Neuronal stem cell (in vitro differentiated cells): ENCODE measurements at regions not wholly inside any gene's neighbourhood (a gene's known extent, or its start where the extent isn't known, plus 50 kb on each side); places are given as distances from the start of the nearest gene placed in this dataset.

Source experiments
- DNase-seq: peaks from one replicate; pipeline ENCODE4 v3.0.0-alpha.2; 2013; ENCODE audit warnings: low spot score
- H2AFZ ChIP-seq: one replicate; pipeline ENCODE4 v1.6.1; 2013; ENCODE audit warnings: mild to moderate bottlenecking, low read length, inconsistent platforms
- H2AK5ac ChIP-seq: 2 replicates; pipeline ENCODE4 v1.6.1; 2013; ENCODE audit warnings: low read depth, mild to moderate bottlenecking, inconsistent platforms, low read length, moderate library complexity, mixed read lengths
- H2BK120ac ChIP-seq: 2 replicates; pipeline ENCODE4 v1.6.1; 2013; ENCODE audit warnings: low read depth, mild to moderate bottlenecking, inconsistent platforms, low read length, moderate library complexity, mixed read lengths
- H2BK12ac ChIP-seq: one replicate; pipeline ENCODE4 v1.6.1; 2013; ENCODE audit warnings: low read length, inconsistent platforms
- H2BK15ac ChIP-seq: 2 replicates; pipeline ENCODE4 v1.6.1; 2013; ENCODE audit warnings: mild to moderate bottlenecking, low read length, inconsistent platforms, mixed read lengths
- H2BK5ac ChIP-seq: one replicate; pipeline ENCODE4 v1.6.1; 2013; ENCODE audit warnings: inconsistent platforms, mild to moderate bottlenecking, low read length, moderate library complexity
- H3K14ac ChIP-seq: one replicate; pipeline ENCODE4 v1.6.1; 2013; ENCODE audit warnings: low read length, inconsistent platforms
- H3K18ac ChIP-seq: 2 replicates; pipeline ENCODE4 v1.6.1; 2013; ENCODE audit warnings: low read length, inconsistent platforms
- H3K23ac ChIP-seq: 2 replicates; pipeline ENCODE4 v1.6.1; 2013; ENCODE audit warnings: low read depth, mild to moderate bottlenecking, mixed read lengths, low read length, inconsistent platforms; ENCODE audit not compliant: poor library complexity
- H3K27ac ChIP-seq: replicated peaks from 3 replicates; pipeline ENCODE4 v1.5.1; 2013; ENCODE audit warnings: low read length, inconsistent platforms
- H3K27me3 ChIP-seq, 3 experiments: 2 replicates each; pipeline ENCODE4 v1.6.1; 2013; ENCODE audit warnings: low read length in 3 of 3, mild to moderate bottlenecking in 2 of 3, inconsistent platforms in 1 of 3, low read depth in 1 of 3, mixed read lengths in 1 of 3, moderate library complexity in 1 of 3; ENCODE audit not compliant: control insufficient read depth in 3 of 3, insufficient read depth in 3 of 3
- H3K36me3 ChIP-seq, 2 donors: replicated peaks in 1 of 2; 2 replicates each; pipeline ENCODE4 v1.6.1; 2013; ENCODE audit warnings: low read length in 2 of 2; ENCODE audit not compliant: control insufficient read depth in 2 of 2, insufficient read depth in 2 of 2
- H3K4ac ChIP-seq: 2 replicates; pipeline ENCODE4 v1.6.1; 2013; ENCODE audit warnings: inconsistent platforms, mild to moderate bottlenecking, low read length, moderate library complexity
- H3K4me1 ChIP-seq, 2 donors: 1 replicate in 1 of 2; 2 replicates in 1 of 2; pipeline ENCODE4 v1.6.1; 2013; ENCODE audit warnings: low read length in 2 of 2, low read depth in 1 of 2; ENCODE audit not compliant: control insufficient read depth in 2 of 2, insufficient read depth in 1 of 2
- H3K4me2 ChIP-seq: one replicate; pipeline ENCODE4 v1.6.1; 2013; ENCODE audit warnings: mild to moderate bottlenecking, low read length, inconsistent platforms; ENCODE audit not compliant: insufficient read depth, poor library complexity, severe bottlenecking
- H3K4me3 ChIP-seq, 2 donors: 2 replicates each; pipeline ENCODE4 v1.5.1; 2013; ENCODE audit warnings: low read length in 2 of 2, mild to moderate bottlenecking in 2 of 2, inconsistent platforms in 1 of 2, moderate library complexity in 1 of 2
- H3K79me1 ChIP-seq: one replicate; pipeline ENCODE4 v1.6.1; 2013; ENCODE audit warnings: low read depth, mild to moderate bottlenecking, inconsistent platforms, low read length, moderate library complexity
- H3K9ac ChIP-seq: one replicate; pipeline ENCODE4 v1.6.1; 2013; ENCODE audit warnings: mild to moderate bottlenecking, low read depth, low read length, inconsistent platforms; ENCODE audit not compliant: poor library complexity
- H3K9me3 ChIP-seq, 2 donors: replicated peaks in 1 of 2; 2 replicates each; pipeline versions ENCODE3 to v1.6.1; 2013; ENCODE audit warnings: low read length in 2 of 2, mild to moderate bottlenecking in 2 of 2, inconsistent platforms in 1 of 2, low read depth in 1 of 2, mixed read lengths in 1 of 2, moderate library complexity in 1 of 2; ENCODE audit not compliant: control insufficient read depth in 2 of 2, insufficient read depth in 1 of 2
- H4K8ac ChIP-seq: one replicate; pipeline ENCODE4 v1.6.1; 2013; ENCODE audit warnings: low read depth, mild to moderate bottlenecking, inconsistent platforms, low read length, moderate library complexity
- H4K91ac ChIP-seq: one replicate; pipeline ENCODE4 v1.6.1; 2013; ENCODE audit warnings: low read length, low read depth, mild to moderate bottlenecking, inconsistent platforms; ENCODE audit not compliant: poor library complexity
- WGBS, 2 donors: extraction: QIAGEN DNeasy Blood & Tissue Kit; methylation state at CpG; one replicate each; pipeline ENCODE4 v1.1.7; 2013; ENCODE audit warnings: missing lambda C conversion rate in 2 of 2, mixed read lengths in 1 of 2; ENCODE audit not compliant: insufficient read length in 2 of 2, insufficient replicate concordance in 1 of 2; ENCODE audit errors: extremely low coverage in 2 of 2; 5-methylcytosine and 5-hydroxymethylcytosine counted together

GRCh38 chr5:113723021-113723420, 209.5 kb downstream of the YTHDC2 start:
- H3K9me3 ChIP-seq: no peaks in the 10 kb centered on the region
- H3K9ac ChIP-seq: no peak overlapping the region
- H3K18ac ChIP-seq: no peak overlapping the region
- no peak overlapping the region for H2BK12ac ChIP-seq
- H3K23ac ChIP-seq: no peak overlapping the region
- H3K4me2 ChIP-seq: no peak overlapping the region
- no peaks in the 10 kb centered on the region for H3K36me3 ChIP-seq
- H3K4me3 ChIP-seq: no peak overlapping the region
- H3K4ac ChIP-seq: no peak overlapping the region
- no peak overlapping the region for H2BK5ac ChIP-seq
- H3K4me1 ChIP-seq: no peaks in the 10 kb centered on the region
- H3K79me1 ChIP-seq: no peaks in the 10 kb centered on the region
- no peak overlapping the region for H4K91ac ChIP-seq
- H2AK5ac ChIP-seq: no peak overlapping the region
- no peak overlapping the region for H3K14ac ChIP-seq
- no peak overlapping the region for H3K27ac ChIP-seq
- no peaks in the 10 kb centered on the region for H3K27me3 ChIP-seq
- no peak overlapping the region for H2BK15ac ChIP-seq
- no peak overlapping the region for H4K8ac ChIP-seq
- H2BK120ac ChIP-seq: no peak overlapping the region
- no peak overlapping the region for H2AFZ ChIP-seq
- no CpG with 5 or more reads among the region's 6 CpGs for WGBS, 2 donors
- DNase-seq: no peak

GRCh38 chr5:113735751-113736150, 222.3 kb downstream of the YTHDC2 start:
- no peak overlapping the region for H2AK5ac ChIP-seq
- no CpG with 5 or more reads among the region's 1 CpG for WGBS, 2 donors
- no peaks in the 10 kb centered on the region for H3K9me3 ChIP-seq
- H2BK5ac ChIP-seq: no peak overlapping the region
- no peak overlapping the region for H3K18ac ChIP-seq
- H2BK120ac ChIP-seq: no peak overlapping the region
- H2BK12ac ChIP-seq: no peak overlapping the region
- H2BK15ac ChIP-seq: no peak overlapping the region
- H3K79me1 ChIP-seq: peaks cover 2% of the 10 kb centered on the region
- no peak overlapping the region for H3K4me2 ChIP-seq
- no peak overlapping the region for H3K23ac ChIP-seq
- no peak overlapping the region for H2AFZ ChIP-seq
- no peak overlapping the region for H3K4me3 ChIP-seq
- H3K4me1 ChIP-seq: no peaks in the 10 kb centered on the region
- no peaks in the 10 kb centered on the region for H3K27me3 ChIP-seq
- no peak overlapping the region for H3K4ac ChIP-seq
- no peaks in the 10 kb centered on the region for H3K36me3 ChIP-seq
- H4K8ac ChIP-seq: no peak overlapping the region
- no peak for DNase-seq
- H3K9ac ChIP-seq: no peak overlapping the region
- no peak overlapping the region for H3K27ac ChIP-seq
- H4K91ac ChIP-seq: no peak overlapping the region
- no peak overlapping the region for H3K14ac ChIP-seq

DNA sequence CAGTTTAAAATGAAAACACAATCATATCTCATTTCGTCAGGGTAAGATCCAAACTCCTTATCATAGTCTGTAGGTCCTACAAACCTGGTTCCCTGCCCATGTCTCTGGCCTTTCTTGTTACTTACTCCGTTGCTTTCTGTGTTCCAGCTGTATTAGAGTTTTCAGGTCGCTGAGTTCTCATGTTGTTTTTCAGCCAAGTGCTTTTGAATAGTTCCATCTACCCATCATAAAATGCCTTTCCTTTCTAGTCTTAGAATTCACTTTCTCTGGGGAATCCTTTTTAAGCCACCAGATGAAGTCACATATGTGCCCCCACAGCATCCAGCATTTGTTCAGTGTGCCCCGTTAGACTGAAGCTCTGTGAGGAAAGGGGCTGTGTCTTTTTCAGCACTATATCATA, 228.7 kb downstream of the YTHDC2 start:
- H3K9me3 ChIP-seq: no peaks in the 10 kb centered on the region
- no peak overlapping the region for H3K23ac ChIP-seq
- no peaks in the 10 kb centered on the region for H3K4me1 ChIP-seq
- no CpG with 5 or more reads among the region's 4 CpGs for WGBS, 2 donors
- no peak overlapping the region for H3K27ac ChIP-seq
- H2BK120ac ChIP-seq: no peak overlapping the region
- H3K18ac ChIP-seq: no peak overlapping the region
- H3K4me3 ChIP-seq: no peak overlapping the region
- no peak overlapping the region for H3K9ac ChIP-seq
- no peak overlapping the region for H3K14ac ChIP-seq
- no peaks in the 10 kb centered on the region for H3K79me1 ChIP-seq
- DNase-seq: no peak
- H3K4me2 ChIP-seq: no peak overlapping the region
- no peak overlapping the region for H2BK15ac ChIP-seq
- H2BK5ac ChIP-seq: no peak overlapping the region
- no peak overlapping the region for H2BK12ac ChIP-seq
- H3K36me3 ChIP-seq: no peaks in the 10 kb centered on the region
- H2AK5ac ChIP-seq: no peak overlapping the region
- no peak overlapping the region for H4K8ac ChIP-seq
- H3K27me3 ChIP-seq: no peaks in the 10 kb centered on the region
- no peak overlapping the region for H4K91ac ChIP-seq
- no peak overlapping the region for H2AFZ ChIP-seq
- H3K4ac ChIP-seq: no peak overlapping the region

- no CpG with 5 or more reads among the region's 1 CpG for WGBS, 2 donors
Observed at GRCh38 chr5:113742639-113743038, 229.1 kb downstream of the YTHDC2 start.

More at GRCh38 chr5:113742639-113743038, 229.1 kb downstream of the YTHDC2 start:
- H3K36me3 ChIP-seq: no peaks in the 10 kb centered on the region
- no peak overlapping the region for H2AK5ac ChIP-seq
- H4K8ac ChIP-seq: no peak overlapping the region
- H3K9ac ChIP-seq: no peak overlapping the region
- H2AFZ ChIP-seq: no peak overlapping the region
- H3K4me2 ChIP-seq: no peak overlapping the region
- H3K9me3 ChIP-seq: no peaks in the 10 kb centered on the region
- H3K14ac ChIP-seq: no peak overlapping the region
- DNase-seq: no peak
- no peak overlapping the region for H2BK15ac ChIP-seq
- H3K18ac ChIP-seq: no peak overlapping the region
- no peak overlapping the region for H3K4me3 ChIP-seq
- H2BK12ac ChIP-seq: no peak overlapping the region
- no peaks in the 10 kb centered on the region for H3K79me1 ChIP-seq
- H3K27me3 ChIP-seq: no peaks in the 10 kb centered on the region
- no peak overlapping the region for H4K91ac ChIP-seq
- no peak overlapping the region for H3K23ac ChIP-seq
- H2BK120ac ChIP-seq: no peak overlapping the region
- H3K27ac ChIP-seq: no peak overlapping the region
- H3K4ac ChIP-seq: no peak overlapping the region
- no peak overlapping the region for H2BK5ac ChIP-seq
- no peaks in the 10 kb centered on the region for H3K4me1 ChIP-seq
